AG04450 (cell line): ENCODE measurements at regions not wholly inside any gene's neighbourhood (a gene's known extent, or its start where the extent isn't known, plus 50 kb on each side); places are given as distances from the start of the nearest gene placed in this dataset.

Experiments used
- CTCF ChIA-PET: fragments of 300-600, 350-600 bp; formaldehyde crosslinking; extraction: SDS; loops from one replicate; lab custom pipeline; 2022; ENCODE audit warnings: antibody characterized with exemption, inconsistent platforms; lab: Charles Lee
- POLR2A ChIA-PET: fragments of 350-600 bp; formaldehyde crosslinking; extraction: SDS; loops from one replicate; lab custom pipeline; 2021; ENCODE audit warnings: antibody characterized with exemption, inconsistent platforms; lab: Yijun Ruan, JAX
- DNase-seq: peaks from one replicate; pipeline ENCODE4 v3.0.0-alpha.2; 2011; ENCODE audit warnings: low read depth, low spot score
- H3K27ac ChIP-seq: one replicate; pipeline ENCODE4 v1.5.1; 2012; ENCODE audit warnings: low read depth, low read length, control low read depth
- H3K27me3 ChIP-seq: one replicate; pipeline ENCODE4 v1.6.0; 2012; ENCODE audit warnings: low read length; ENCODE audit not compliant: control insufficient read depth, insufficient read depth
- H3K4me3 ChIP-seq: 2 replicates; pipeline ENCODE4 v1.5.1; 2011; ENCODE audit warnings: mild to moderate bottlenecking, low read depth, low read length, control low read depth
- H3K9me3 ChIP-seq: 2 replicates; pipeline ENCODE4 v1.5.1; 2012; ENCODE audit warnings: low read length; ENCODE audit not compliant: control insufficient read depth, insufficient read depth
- CTCF ChIP-seq: IDR thresholded peaks from 2 replicates; pipeline ENCODE4 v1.5.1; 2011; ENCODE audit warnings: low read depth, low read length, control low read depth, inconsistent platforms

GRCh38 chr1:208910161-208910560 is 666.0 kb upstream of the PLXNA2 start:
- H3K9me3 ChIP-seq: no peaks in the 10 kb centered on the region
- ChIA-PET CTCF (no interaction called here), POLR2A (no interaction called here)

GRCh38 chr1:208917281-208917680 is 666.2 kb upstream of the CAMK1G start:
- POLR2A ChIA-PET: no interaction called here
- no peak for DNase-seq
- Histone ChIP-seq H3K4me3 (no peak overlapping the region), H3K27me3 (no peaks in the 10 kb centered on the region), H3K27ac (no peak overlapping the region), H3K9me3 (no peaks in the 10 kb centered on the region; the same call in 1 of the 2 replicates)
- CTCF ChIA-PET: no interaction called here
- no peak for TF ChIP-seq CTCF

More at GRCh38 chr1:208910161-208910560, 666.0 kb upstream of the PLXNA2 start:
- no peak for DNase-seq
- Histone ChIP-seq H3K4me3 (no peak overlapping the region), H3K27me3 (no peaks in the 10 kb centered on the region), H3K27ac (no peak overlapping the region)
- no peak for TF ChIP-seq CTCF

- Histone ChIP-seq H3K27ac (no peak overlapping the region), H3K9me3 (no peaks in the 10 kb centered on the region; the same call in 1 of the 2 replicates), H3K27me3 (no peaks in the 10 kb centered on the region), H3K4me3 (no peak overlapping the region)
- no peak for DNase-seq
- POLR2A ChIA-PET: no interaction called here
- TF ChIP-seq CTCF: no peak
- CTCF ChIA-PET: no interaction called here
These were observed 665.8 kb upstream of the CAMK1G start for GRCh38 chr1:208917723-208918122.

- TF ChIP-seq CTCF: no peak
These were observed 665.4 kb upstream of the CAMK1G start for GRCh38 chr1:208918160-208918559.

GRCh38 chr1:208919371-208919770 is 664.1 kb upstream of the CAMK1G start:
- no peak for DNase-seq
- Histone ChIP-seq H3K9me3 (no peaks in the 10 kb centered on the region; the same call in 1 of the 2 replicates), H3K4me3 (no peak overlapping the region), H3K27ac (no peak overlapping the region), H3K27me3 (no peaks in the 10 kb centered on the region)
- POLR2A ChIA-PET: no interaction called here
- CTCF ChIA-PET: no interaction called here
- TF ChIP-seq CTCF: no peak

More at GRCh38 chr1:208918160-208918559, 665.4 kb upstream of the CAMK1G start:
- DNase-seq: no peak
- Histone ChIP-seq H3K27me3 (no peaks in the 10 kb centered on the region), H3K9me3 (no peaks in the 10 kb centered on the region; the same call in 1 of the 2 replicates), H3K4me3 (no peak overlapping the region), H3K27ac (no peak overlapping the region)
- CTCF ChIA-PET: no interaction called here
- POLR2A ChIA-PET: no interaction called here
